GM04504 (cell line): ENCODE measurements at regions not wholly inside any gene's neighbourhood (a gene's known extent, or its start where the extent isn't known, plus 50 kb on each side); places are given as distances from the start of the nearest gene placed in this dataset.
A peak's percentile ranks its signal among the peaks of the same experiment; 100 is the strongest.

Experiments
- DNase-seq: peaks from one replicate; pipeline ENCODE4 v3.0.0-alpha.2; 2012; ENCODE audit warnings: low read depth

- peak; percentile 22 for DNase-seq
Observed at GRCh38 chr10:118501171-118501570, 94.3 kb downstream of the PRLHR start.

DNA sequence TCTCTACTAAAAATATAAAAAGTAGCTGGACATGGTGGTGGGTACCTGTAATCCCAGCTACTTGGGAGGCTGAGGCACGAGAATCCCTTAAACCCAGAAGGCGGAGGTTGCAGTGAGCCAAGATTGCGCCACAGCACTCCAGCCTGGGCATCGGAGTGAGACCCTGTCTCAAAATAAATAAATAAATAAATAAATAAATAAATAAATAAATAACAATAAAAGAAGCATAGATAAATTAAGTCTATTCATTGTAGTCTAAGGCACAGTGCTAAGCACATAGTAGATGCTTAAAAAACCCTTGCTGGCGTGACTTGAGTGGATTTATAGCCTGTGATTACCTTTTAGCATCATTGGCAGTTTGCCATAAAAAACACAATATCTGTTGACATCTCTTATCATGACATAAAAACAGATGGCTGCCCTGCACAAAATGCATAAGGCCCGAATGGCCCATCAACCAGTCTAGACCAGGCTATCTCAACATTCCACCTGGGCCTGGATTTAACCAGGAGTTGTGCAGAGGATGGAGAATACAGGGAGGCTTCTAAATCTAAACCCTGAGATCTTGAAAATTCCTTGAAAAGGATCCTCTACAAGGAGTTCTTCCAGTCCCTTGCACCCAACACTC is 94.9 kb downstream of the PRLHR start:
- DNase-seq: no peak

- DNase-seq: no peak
Observed at GRCh38 chr10:118499186-118499585, 96.3 kb downstream of the PRLHR start.

- DNase-seq: no peak
Observed at GRCh38 chr10:118498623-118499022, 96.8 kb downstream of the PRLHR start.

DNA sequence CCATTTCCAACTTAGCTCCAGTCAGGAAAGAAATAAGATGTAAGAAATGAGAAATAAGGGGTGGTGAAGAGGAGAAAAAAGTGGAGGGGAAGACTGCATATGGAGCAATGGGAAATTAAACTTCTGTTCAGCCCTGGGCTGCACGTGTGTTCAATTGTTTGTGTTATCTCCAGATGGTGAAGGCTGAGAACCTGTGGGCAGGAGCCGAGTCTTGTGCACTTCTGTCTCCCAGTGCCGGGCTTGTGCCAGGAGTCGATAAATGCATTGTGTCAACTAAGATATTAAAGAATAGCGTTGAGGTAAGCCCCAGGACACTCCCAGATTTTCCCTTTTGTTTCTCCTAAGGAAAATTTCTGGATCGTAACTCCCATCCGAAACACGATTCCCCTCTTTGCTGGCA is 98.2 kb downstream of the PRLHR start:
- no peak for DNase-seq

DNA sequence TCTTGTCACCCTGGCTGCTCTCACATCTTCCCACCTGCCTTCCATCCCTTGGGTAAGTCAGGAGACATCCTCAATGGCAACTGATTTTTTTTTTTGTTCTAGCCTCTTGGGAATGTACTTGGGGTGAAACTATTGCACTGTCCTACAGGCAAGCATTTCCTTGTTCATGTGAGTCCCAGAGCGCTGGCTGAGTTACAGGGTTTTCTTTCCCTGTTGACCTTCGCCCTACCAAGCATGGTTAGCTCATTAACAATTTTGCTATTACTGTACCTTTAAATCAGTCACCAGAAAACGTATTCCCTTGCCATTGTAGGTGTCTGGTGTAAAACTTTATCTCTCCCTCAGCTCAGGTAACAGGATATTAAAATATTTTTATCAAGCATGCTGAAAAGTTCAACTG is 98.9 kb downstream of the PRLHR start:
- DNase-seq: no peak

GRCh38 chr10:118495499-118495898 is 99.9 kb downstream of the PRLHR start:
- no peak for DNase-seq

- DNase-seq: no peak
Observed at GRCh38 chr10:118491055-118491454, 104.4 kb downstream of the PRLHR start.

DNA sequence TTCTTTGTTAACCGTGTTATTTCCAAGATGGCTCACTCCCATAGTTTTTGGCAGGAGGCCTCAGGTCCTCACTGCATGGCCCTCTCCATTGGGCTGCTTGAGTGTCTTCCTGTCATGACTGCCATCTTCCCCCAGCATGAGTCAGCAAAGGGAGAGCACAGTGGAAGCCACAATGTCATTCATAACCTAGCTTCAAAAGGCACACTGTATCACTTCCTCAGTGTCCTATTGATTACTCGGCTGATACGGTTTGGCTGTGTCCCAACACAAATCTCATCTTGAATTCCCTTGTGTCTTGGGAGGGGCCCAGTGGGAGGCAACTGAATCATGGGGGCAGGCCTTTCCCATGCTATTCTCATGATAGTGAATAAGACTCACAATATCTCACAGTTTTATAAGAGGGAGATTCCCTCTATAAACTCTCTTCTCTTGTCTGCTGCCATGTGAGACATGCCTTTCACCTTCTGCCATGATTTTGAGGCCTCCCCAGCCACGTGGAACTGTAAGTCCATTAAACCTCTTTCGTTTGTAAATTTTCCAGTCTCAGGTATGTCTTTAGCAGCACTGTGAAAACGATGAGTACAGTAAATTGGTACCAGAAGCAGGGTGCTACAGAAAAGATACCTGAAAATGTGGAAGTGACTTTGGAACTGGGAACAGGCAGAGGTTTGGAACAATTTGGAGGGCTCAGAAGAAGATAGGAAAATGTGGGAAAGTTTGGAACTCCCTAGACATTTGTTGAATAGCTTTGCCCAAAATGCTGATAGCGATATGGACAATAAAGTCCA is 106.5 kb downstream of the PRLHR start:
- no peak for DNase-seq

GRCh38 chr10:118485641-118486040 is 109.8 kb downstream of the PRLHR start:
- DNase-seq: no peak

DNA sequence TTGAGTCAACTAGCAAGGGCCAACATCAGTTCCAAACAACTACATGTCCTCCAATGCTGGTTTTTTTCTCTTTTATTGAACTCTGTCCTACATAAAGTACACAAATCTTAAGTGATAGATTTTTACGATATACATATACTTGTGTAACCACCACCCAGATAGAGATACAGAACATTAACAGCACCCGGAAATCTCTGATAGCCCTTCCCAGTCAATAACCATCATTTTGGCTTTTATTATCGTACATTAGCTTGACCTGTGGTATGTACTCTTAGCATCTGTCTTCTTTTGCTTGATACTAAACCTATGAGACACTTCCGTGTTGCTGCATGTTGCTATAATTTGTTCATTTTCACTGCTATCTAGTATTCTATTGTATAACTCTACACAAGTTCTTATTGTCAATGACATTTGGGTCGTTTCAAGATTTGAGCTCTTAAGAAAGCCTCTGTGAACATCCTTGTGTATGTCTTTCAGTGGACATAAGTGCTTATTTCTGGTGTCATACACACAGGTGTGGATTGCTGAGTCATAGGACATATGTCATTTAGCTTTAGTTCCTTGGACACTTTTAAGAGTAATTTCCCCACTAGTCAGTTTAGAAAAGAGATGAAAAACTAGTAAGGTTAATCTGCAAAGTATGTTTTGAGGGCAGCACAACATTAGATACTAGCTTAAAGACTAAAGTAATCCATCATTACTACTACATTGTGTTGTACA is 111.1 kb downstream of the PRLHR start:
- DNase-seq: no peak

DNA sequence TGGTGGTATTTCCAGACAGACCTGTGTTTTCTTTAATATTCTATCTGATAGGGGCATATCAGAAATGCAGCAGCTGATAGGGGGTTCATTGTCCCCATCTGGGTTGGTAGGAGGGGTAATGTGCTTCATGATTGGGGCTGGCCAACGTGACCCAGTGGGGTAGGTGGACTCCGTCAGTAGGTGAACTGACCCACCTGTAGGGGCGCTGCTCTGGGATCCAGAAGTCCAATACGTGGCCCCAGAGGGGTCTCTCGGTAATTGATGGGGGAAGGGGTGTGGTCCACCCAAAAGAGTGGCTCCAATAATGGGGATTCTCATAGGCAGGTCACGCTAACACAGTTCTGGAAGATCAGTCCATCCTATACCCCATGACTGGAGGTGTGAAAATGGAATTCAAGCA is 112.0 kb downstream of the PRLHR start:
- DNase-seq: no peak

DNA sequence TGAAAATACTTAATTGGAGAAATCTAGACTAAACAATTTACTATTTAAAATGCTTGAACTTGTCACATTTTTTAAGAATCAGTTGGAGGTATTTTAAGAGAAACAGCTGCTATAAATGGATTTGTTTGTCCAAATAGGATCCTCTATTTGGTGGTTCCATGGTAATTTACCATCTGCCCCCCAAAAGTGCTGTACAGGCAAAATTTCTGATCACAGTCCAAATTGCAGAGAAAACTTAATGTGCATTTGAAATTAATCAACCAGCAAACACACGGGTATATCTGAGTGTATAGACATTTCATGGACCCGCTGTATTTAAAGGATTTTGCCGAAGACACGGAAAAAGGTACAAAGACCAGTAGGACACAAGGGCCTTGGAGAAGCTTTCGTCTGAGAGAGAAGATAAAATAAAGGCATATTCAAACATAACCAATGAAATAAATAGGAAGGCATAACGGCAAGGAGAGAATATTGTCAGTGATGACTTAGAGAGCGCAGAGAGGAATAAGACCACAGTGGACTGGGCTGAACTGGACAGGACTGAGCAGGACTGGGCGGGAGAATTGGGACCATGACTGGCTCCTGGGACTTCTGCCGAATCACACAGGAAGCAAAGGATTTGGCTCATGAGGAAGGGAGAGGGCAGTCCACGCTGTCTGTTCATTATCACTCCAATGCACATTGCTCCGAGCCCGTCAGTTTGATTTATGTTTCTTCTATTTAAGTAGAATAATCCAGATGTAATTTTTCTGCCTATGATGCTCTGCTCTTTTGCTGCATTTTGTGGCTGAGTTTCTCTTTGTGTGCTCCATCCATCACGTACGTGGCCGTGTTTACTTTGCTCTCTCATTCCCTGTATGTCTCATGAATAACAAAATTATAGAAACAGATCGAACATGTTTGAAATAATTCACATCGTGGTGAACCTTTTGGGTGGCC is 112.8 kb downstream of the PRLHR start:
- no peak for DNase-seq

DNA sequence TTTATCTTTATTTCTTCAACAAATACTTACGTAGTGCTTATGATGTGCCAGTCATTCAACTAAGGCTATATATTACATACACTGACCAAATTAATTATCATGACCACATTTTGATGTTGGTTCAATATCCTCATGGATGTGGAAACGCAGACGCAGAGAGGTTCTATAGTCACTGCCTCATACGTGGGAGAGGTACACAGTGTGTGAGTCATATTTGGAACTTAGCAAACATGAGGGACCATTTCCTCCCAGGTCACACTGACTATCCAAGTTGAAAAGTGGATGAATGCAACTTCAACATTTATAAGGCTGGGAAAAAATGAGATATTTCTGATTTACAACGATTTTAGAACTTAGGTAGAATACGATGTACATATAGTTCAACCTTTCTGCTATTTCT is 113.6 kb downstream of the PRLHR start:
- no peak for DNase-seq

DNA sequence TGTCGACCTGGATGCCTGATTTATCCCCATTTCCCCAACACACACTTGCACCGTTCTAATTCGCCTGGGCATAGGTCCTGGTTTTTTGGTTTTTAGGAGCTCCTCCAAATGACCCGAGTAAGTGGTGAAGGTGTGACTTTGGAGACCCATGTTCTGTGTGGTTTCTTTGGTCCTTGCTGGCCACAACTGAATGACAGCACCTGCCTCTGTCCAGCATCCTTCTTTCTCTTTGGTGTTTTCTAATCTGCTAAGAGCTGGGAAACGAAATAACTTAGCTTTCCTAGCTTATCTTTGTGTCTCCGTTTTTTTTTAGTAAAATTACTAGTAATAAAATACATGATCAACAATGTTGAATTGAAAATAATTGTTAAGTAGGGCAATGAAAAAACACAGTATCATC is 120.2 kb downstream of the PRLHR start:
- DNase-seq: no peak

DNA sequence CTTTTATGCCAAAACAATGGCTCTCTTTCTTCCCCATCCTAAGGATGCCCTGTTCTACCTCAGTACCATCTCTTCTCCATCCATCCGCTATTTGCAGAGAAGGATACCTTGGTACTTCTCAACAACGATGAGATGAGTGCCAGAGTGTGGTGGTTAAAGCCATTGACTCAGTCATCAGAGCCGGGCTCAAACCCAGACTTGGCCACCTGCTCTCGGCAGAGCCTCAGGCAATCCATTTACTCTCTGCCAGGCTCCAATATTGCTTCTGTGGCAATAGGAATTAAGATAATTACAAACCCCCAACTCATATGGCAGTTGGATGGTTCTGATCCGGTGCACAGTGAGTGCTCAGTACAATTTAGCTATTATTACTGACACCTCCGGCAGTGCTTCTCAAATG is 121.3 kb downstream of the PRLHR start:
- no peak for DNase-seq

- no peak for DNase-seq
Observed at GRCh38 chr10:118473305-118473960, 122.0 kb downstream of the PRLHR start.

DNA sequence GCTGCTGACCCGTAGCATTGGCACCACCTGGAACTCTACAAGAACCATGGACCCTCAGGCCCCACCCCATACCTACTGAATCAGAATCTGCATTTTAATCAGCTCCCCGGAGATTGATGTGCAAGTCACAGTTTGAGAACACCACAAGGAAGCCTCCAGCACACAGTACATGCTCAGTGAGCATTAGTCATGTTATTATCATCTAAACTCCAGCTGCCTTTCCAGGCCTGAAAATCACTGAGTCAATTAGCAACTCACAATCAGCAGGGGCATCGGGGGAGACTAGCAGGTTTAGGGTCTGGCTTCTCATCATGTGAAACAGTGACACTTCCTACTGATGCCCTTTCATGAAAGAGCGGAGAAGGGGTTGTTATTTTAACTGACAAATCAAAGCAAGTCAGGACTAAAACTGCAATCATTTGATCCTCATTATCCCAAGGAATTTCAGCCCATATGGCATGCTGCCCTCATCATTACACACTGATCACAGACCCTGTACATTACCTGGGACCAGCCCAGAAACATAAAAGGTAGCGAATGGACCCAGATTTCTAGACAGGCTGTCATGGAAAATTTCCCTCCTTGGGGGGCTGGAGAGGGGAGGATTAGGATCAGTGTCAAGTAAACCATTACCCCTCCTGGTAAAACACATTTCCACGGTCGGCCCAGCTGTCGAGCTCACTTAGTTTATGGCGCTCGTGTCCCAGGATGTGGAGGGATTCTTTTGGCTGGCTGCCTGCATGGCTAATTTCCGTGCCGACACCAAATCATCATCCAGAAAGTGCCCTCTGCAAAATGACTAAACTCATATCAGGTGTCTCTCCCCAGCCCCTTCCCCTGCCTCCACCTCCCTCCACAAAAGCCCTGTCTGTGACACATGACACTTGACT is 122.8 kb downstream of the PRLHR start:
- DNase-seq: no peak

GRCh38 chr10:118471863-118472262 is 123.6 kb downstream of the PRLHR start:
- peak; percentile 44 for DNase-seq

- DNase-seq: no peak
Observed at GRCh38 chr10:118470470-118470869, 125.0 kb downstream of the PRLHR start.

- no peak for DNase-seq
Observed at GRCh38 chr10:118467200-118467599, 125.1 kb upstream of the FAM204A start.
